ENCODE measurements at regions not wholly inside any gene's neighbourhood (a gene's known extent, or its start where the extent isn't known, plus 50 kb on each side); places are given as distances from the start of the nearest gene placed in this dataset.

DNA sequence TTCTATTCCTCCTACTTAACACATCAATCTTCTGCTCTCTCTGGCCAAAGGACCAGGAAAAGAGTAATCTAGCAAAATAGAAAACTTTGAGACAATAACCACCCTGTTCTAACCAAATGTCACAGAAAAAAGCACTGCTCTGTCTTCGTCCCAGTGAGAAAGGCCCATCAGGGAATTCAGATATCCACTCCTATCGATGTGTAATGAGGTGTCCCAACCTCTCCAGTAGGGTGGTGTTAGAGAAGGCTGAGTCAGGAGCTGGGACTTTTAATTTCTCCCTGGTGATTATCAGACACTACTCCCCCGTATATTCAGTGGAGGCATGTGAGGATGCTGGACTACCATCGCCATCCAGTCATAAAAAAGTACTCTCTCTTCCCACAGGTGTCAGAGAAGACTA lies 130.3 kb downstream of the TMTC3 start:
- TF ChIP-seq, protein P1, sequence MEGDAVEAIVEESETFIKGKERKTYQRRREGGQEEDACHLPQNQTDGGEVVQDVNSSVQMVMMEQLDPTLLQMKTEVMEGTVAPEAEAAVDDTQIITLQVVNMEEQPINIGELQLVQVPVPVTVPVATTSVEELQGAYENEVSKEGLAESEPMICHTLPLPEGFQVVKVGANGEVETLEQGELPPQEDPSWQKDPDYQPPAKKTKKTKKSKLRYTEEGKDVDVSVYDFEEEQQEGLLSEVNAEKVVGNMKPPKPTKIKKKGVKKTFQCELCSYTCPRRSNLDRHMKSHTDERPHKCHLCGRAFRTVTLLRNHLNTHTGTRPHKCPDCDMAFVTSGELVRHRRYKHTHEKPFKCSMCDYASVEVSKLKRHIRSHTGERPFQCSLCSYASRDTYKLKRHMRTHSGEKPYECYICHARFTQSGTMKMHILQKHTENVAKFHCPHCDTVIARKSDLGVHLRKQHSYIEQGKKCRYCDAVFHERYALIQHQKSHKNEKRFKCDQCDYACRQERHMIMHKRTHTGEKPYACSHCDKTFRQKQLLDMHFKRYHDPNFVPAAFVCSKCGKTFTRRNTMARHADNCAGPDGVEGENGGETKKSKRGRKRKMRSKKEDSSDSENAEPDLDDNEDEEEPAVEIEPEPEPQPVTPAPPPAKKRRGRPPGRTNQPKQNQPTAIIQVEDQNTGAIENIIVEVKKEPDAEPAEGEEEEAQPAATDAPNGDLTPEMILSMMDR (IDR thresholded peaks at IDR 0.05; ENCODE audit: low read depth, low read length), result no peak
- no peak overlapping the region for H3K4me3 ChIP-seq (ENCODE audit: low read depth, low read length)

DNA sequence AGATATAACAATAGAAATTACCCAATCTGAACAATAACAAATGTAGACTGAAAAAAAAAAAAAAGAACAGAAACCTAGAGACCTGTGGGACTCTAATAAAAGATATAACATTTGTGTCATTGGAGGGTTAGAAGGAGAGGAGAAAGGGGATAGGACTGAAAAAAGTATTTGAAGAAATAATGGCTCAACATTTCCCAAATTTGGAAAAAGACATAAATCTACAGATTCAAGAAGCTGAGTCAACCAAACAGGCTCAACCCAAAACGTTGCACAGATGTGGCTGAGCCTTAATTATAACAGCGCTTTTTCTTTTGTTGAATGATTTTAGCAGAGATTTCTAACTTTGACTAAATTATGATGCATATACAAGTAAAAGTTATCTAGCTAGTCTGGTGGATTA lies 131.3 kb downstream of the TMTC3 start:
- no peak overlapping the region for H3K4me3 ChIP-seq (ENCODE audit: low read depth, low read length)

DNA sequence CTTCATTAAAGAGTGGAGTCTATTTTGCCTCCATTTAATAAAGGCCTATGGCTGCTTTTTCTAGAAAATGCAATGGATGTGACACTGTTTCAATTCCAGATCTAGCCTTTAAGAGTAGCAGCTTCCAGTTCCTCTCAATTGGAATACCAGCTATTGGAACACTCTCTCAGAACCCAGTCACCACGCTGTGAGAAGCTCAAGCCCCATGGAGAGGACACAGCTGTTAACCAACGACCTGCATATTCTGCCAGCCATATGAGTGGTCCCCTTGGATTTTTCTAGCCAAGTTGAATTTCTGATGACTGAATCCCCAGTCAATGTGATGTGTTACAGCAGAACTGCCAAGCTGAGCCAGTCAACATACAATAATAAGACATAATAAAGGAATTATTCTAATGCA lies 131.8 kb downstream of the TMTC3 start:
- TF ChIP-seq, protein P1 (IDR thresholded peaks at IDR 0.05; ENCODE audit: low read depth, low read length), result no peak
- no peak overlapping the region for H3K4me3 ChIP-seq (ENCODE audit: low read depth, low read length)

More for the DNA sequence above, 131.3 kb downstream of the TMTC3 start:
- TF ChIP-seq, protein P1 (IDR thresholded peaks at IDR 0.05; ENCODE audit: low read depth, low read length), result no peak

DNA sequence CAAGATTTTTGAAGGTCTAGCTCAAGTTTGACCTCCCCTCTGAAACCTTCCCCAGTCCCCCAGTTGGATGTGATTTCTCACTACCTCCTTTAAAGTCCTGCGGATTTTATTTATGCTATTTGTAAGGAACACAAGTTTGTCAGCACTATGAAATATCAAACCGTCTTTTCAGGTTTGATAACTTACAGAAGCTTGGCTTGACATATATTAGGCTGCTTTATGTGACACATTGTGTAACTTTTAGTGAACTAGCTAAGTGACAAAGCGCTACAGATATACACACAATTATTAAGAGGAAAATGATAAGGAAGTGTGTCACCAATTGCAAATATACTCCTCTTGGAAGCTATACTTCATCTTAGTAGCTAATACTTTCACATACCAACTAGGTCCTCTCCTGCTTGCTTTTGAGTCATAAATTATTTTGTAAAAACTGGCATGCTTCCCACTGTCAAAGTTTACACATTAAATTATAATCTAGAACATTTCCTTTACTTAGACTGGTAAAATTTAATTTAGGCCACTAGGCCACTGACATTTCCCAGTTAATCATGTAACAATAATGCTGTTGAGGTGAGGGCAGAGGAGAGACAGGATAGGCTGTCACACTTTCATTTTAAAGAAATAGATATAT lies 149.5 kb downstream of the TMTC3 start:
- H3K4me3 ChIP-seq (ENCODE audit: low read depth, low read length), result no peak overlapping the region
- TF ChIP-seq, protein P1 (IDR thresholded peaks at IDR 0.05; ENCODE audit: low read depth, low read length), result no peak

DNA sequence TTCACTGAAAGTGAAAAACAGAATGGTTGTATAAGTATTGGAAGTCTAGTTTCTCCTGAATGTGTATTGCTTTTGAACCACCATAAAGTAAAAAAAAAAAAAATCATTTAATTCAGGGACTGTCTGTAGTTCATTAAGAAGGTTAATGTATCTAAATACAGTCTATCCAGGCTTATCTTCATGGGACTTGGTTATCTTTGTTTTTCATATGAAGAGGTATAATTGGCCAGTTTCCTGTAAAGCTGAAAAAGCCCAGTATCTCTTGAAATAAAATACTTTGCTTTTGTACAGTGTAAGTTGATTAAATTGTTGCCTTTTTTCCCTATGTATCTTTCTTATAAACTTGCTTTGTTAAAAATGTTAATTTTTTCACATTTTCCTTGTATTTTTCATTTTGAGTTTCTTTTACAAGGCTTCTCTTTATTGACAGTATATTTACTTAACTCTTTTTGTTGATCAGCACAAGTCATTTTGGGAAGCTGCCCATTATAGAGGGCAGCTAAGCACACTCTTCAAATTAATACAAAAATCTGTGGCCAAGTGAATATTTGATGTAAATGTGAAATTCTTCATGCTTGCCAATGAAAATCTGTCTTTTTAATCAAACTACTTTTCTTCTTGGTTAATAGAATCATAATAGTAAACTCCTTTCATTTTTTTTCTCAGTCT lies 156.0 kb downstream of the TMTC3 start:
- TF ChIP-seq, protein P1 (IDR thresholded peaks at IDR 0.05; ENCODE audit: low read depth, low read length), result no peak
- H3K4me3 ChIP-seq (ENCODE audit: low read depth, low read length), result no peak overlapping the region

DNA sequence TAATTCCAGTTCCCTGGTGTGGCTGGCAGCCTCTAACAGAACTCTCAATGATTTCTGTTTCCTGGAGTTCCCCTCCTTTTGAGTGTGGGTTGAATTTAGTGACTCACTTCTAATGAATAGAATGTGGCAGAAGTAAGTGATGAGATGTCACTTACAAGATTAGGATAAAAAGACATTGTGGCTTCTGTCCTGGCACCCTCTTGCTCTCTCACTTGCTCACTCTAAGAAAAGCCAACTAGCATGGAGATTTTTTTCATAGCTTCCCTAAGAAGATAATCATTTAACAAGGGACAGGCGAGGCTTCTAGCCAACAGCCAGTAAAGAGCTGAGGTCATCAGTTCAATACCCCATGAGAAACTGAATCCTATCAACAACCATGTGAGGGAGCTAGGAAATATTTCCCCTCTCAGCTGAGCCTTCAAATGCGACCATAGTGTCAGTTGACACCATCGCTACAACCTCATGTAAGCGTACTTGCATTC lies 156.7 kb downstream of the TMTC3 start:
- TF ChIP-seq, protein P1 (IDR thresholded peaks at IDR 0.05; ENCODE audit: low read depth, low read length), result no peak
- no peak overlapping the region for H3K4me3 ChIP-seq (ENCODE audit: low read depth, low read length)

DNA sequence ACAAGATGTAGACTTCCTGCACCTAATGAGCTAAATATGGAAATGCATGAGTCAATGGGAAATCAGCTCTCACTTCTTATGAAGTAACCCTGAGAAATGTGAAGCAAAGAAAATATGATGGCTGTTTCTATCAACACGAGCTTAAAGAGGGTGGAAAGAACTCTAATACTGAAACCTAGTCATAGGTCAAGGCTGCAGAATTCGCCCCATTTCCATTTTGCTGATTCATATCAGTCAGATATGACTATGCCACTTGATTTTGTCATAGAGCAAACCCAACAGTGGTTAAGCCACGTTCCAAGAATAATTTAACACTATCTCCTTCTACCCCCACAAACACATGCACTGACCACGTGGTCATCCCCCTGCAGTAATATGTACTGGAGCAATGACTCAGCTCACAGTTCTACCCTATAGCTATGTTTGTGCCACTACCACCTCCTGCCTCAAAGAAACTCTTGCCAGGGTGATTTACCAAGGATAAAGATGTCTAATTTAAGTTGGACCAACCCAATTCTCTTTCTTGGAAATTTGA lies 157.5 kb downstream of the TMTC3 start:
- TF ChIP-seq, protein P1 (IDR thresholded peaks at IDR 0.05; ENCODE audit: low read depth, low read length), result no peak
- no peak overlapping the region for H3K4me3 ChIP-seq (ENCODE audit: low read depth, low read length)

All from WI38 (cell line).